NCI-H2107 (cell line): ENCODE measurements at regions not wholly inside any gene's neighbourhood (a gene's known extent, or its start where the extent isn't known, plus 50 kb on each side); places are given as distances from the start of the nearest gene placed in this dataset.

Experiments used
- DNase-seq: peaks from one replicate; lab custom pipeline; 2025; lab: John Stamatoyannopoulos, UW

- no peak for DNase-seq
Measured at GRCh38 chr2:236654496-236654895, 84.9 kb downstream of the ACKR3 start.

- DNase-seq = no peak
Measured at GRCh38 chr2:236656166-236656565, 86.5 kb downstream of the ACKR3 start.

GRCh38 chr2:236656721-236657120 lies 87.1 kb downstream of the ACKR3 start:
- DNase-seq = no peak

- no peak for DNase-seq
Measured at GRCh38 chr2:236657215-236657614, 87.6 kb downstream of the ACKR3 start.

- DNase-seq = no peak
Measured at GRCh38 chr2:236657801-236658200, 88.2 kb downstream of the ACKR3 start.

GRCh38 chr2:236658974-236659757 lies 89.5 kb downstream of the ACKR3 start:
- DNase-seq = no peak

GRCh38 chr2:236659758-236660150 lies 90.1 kb downstream of the ACKR3 start:
- peak; percentile 14 for DNase-seq

- no peak for DNase-seq
Measured at GRCh38 chr2:236661061-236661761, 91.6 kb downstream of the ACKR3 start.

GRCh38 chr2:236661762-236662110 lies 92.1 kb downstream of the ACKR3 start:
- DNase-seq = no peak

GRCh38 chr2:236662231-236663185 lies 92.9 kb downstream of the ACKR3 start:
- no peak for DNase-seq

GRCh38 chr2:236663287-236664101 lies 93.9 kb downstream of the ACKR3 start:
- DNase-seq = no peak

- DNase-seq = no peak
Measured at GRCh38 chr2:236664136-236664535, 94.5 kb downstream of the ACKR3 start.

- no peak for DNase-seq
Measured at GRCh38 chr2:236665101-236665500, 95.5 kb downstream of the ACKR3 start.

- no peak for DNase-seq
Measured at GRCh38 chr2:236665572-236666118, 96.0 kb downstream of the ACKR3 start.

- DNase-seq = no peak
Measured at GRCh38 chr2:236666646-236667204, 97.1 kb downstream of the ACKR3 start.

- DNase-seq = no peak
Measured at GRCh38 chr2:236667526-236667925, 97.9 kb downstream of the ACKR3 start.

- no peak for DNase-seq
Measured at GRCh38 chr2:236668531-236668969, 98.9 kb downstream of the ACKR3 start.

- DNase-seq = no peak
Measured at GRCh38 chr2:236670235-236670620, 100.6 kb downstream of the ACKR3 start.

- DNase-seq = no peak
Measured at GRCh38 chr2:236671896-236672562, 102.4 kb downstream of the ACKR3 start.

- DNase-seq = no peak
Measured at GRCh38 chr2:236672606-236673005, 103.0 kb downstream of the ACKR3 start.
